ENCODE measurements at regions not wholly inside any gene's neighbourhood (a gene's known extent, or its start where the extent isn't known, plus 50 kb on each side); places are given as distances from the start of the nearest gene placed in this dataset.

- no peak for DNase-seq (ENCODE audit: low read depth in 4 of 4, low spot score in 1 of 4)
Observed at GRCh38 chr7:132672200-132672990, 96.1 kb upstream of the PLXNA4 start.

- DNase-seq (ENCODE audit: low read depth in 4 of 4, low spot score in 1 of 4) = no peak
Observed at GRCh38 chr7:132666774-132667172, 90.5 kb upstream of the PLXNA4 start.

GRCh38 chr7:132666071-132666773 is 90.0 kb upstream of the PLXNA4 start:
- DNase-seq (ENCODE audit: low read depth in 4 of 4, low spot score in 1 of 4) = no peak

- DNase-seq (ENCODE audit: low read depth in 4 of 4, low spot score in 1 of 4) = no peak
Observed at GRCh38 chr7:132656846-132657776, 80.8 kb upstream of the PLXNA4 start.

- no peak for DNase-seq (ENCODE audit: low read depth in 4 of 4, low spot score in 1 of 4)
Observed at GRCh38 chr7:132656341-132656740, 80.1 kb upstream of the PLXNA4 start.

- DNase-seq (ENCODE audit: low read depth in 4 of 4, low spot score in 1 of 4) = peak in 2 of 4 experiments; percentile 7 to 34
Observed at GRCh38 chr7:132655131-132655727, 79.0 kb upstream of the PLXNA4 start.

GRCh38 chr7:132654150-132654549 is 77.9 kb upstream of the PLXNA4 start:
- DNase-seq (ENCODE audit: low read depth in 4 of 4, low spot score in 1 of 4) = no peak

GRCh38 chr7:132653366-132653930 is 77.2 kb upstream of the PLXNA4 start:
- DNase-seq (ENCODE audit: low read depth in 4 of 4, low spot score in 1 of 4) = no peak

- no peak for DNase-seq (ENCODE audit: low read depth in 4 of 4, low spot score in 1 of 4)
Observed at GRCh38 chr7:132652507-132652906, 76.2 kb upstream of the PLXNA4 start.

- no peak for DNase-seq (ENCODE audit: low read depth in 4 of 4, low spot score in 1 of 4)
Observed at GRCh38 chr7:132650498-132650897, 74.2 kb upstream of the PLXNA4 start.

- DNase-seq (ENCODE audit: low read depth in 4 of 4, low spot score in 1 of 4) = no peak
Observed at GRCh38 chr7:132647311-132647710, 71.0 kb upstream of the PLXNA4 start.

- DNase-seq (ENCODE audit: low read depth in 4 of 4, low spot score in 1 of 4) = no peak
Observed at GRCh38 chr7:132646052-132646451, 69.8 kb upstream of the PLXNA4 start.

GRCh38 chr7:132643302-132643701 is 67.0 kb upstream of the PLXNA4 start:
- no peak for DNase-seq (ENCODE audit: low read depth in 4 of 4, low spot score in 1 of 4)

GRCh38 chr7:132641238-132641637 is 65.0 kb upstream of the PLXNA4 start:
- no peak for DNase-seq (ENCODE audit: low read depth in 4 of 4, low spot score in 1 of 4)

- no peak for DNase-seq (ENCODE audit: low read depth in 4 of 4, low spot score in 1 of 4)
Observed at GRCh38 chr7:132639983-132640382, 63.7 kb upstream of the PLXNA4 start.

- no peak for DNase-seq (ENCODE audit: low read depth in 4 of 4, low spot score in 1 of 4)
Observed at GRCh38 chr7:132638000-132638399, 61.7 kb upstream of the PLXNA4 start.

- no peak for DNase-seq (ENCODE audit: low read depth in 4 of 4, low spot score in 1 of 4)
Observed at GRCh38 chr7:132636581-132636980, 60.3 kb upstream of the PLXNA4 start.

- DNase-seq (ENCODE audit: low read depth in 4 of 4, low spot score in 1 of 4) = no peak
Observed at GRCh38 chr7:132635127-132635526, 58.9 kb upstream of the PLXNA4 start.

- DNase-seq (ENCODE audit: low read depth in 4 of 4, low spot score in 1 of 4) = no peak
Observed at GRCh38 chr7:132630834-132631233, 54.6 kb upstream of the PLXNA4 start.
